Heart left ventricle (tissue), 13 donors: ENCODE measurements at regions not wholly inside any gene's neighbourhood (a gene's known extent, or its start where the extent isn't known, plus 50 kb on each side); places are given as distances from the start of the nearest gene placed in this dataset.

ENCODE experiments used
- CTCF ChIP-seq, 12 donors: fragments of 200-600 bp; sonication (generic) in 4 of 12; IDR thresholded peaks; one replicate each; pipeline versions ENCODE4 v1.5.0 to v1.8.0; 2018 to 2022; ENCODE audit warnings: antibody characterized with exemption in 12 of 12, mild to moderate bottlenecking in 5 of 12
- POLR2A ChIP-seq, 2 donors: fragments of 450-650 bp; IDR thresholded peaks; one replicate each; pipeline ENCODE4 v1.6.1; 2017; ENCODE audit warnings: antibody characterized with exemption in 2 of 2, mild to moderate bottlenecking in 2 of 2, moderate library complexity in 2 of 2
- donor health status: ischemic (EF 13 %, LVEDD 7.1; RV severe dilation, severe dysfunction).
- donor health status: DM: no; HTN: yes; CAD: no.
- donor health status: DM: no; HTN: no; CAD: no.
- donor health status: ischemic (EF 25% LVEDD 6.9; RV normal size, moderate dysfunction).
- donor health status: ischemic (EF 25% LVEDD 5.7; RV mildly dilated, moderate dysfunction).
- donor health status: ischemic (EF 35%, LVEDD 5.7; RV mildly dilated, moderate dysfunction).
- donor health status: nonischemic (EF 11% LVEDD 7.7; RV severe dilation, severe dysfunction).
- donor health status: DM: yes; HTN: yes; CAD: no.
- donor health status: PGD.
- donor health status: ischemic (EF 29% LVEDD 5.4; RV normal size, mild dysfunction).
- donor health status: nonischemic (EF 23%, LVEDD 6.1; RV moderate dilation, normal function).

- TF ChIP-seq CTCF (IDR thresholded peaks at IDR 0.05) (no peak), POLR2A (IDR thresholded peaks at IDR 0.05) (no peak)
Measured at GRCh38 chr5:73304381-73304780, 131.4 kb downstream of the TMEM174 start.
